Activated T-cell treated with anti-CD3 and anti-CD28 coated beads for 48 hours (primary cell): ENCODE measurements at regions not wholly inside any gene's neighbourhood (a gene's known extent, or its start where the extent isn't known, plus 50 kb on each side); places are given as distances from the start of the nearest gene placed in this dataset.

Experiments
- DNase-seq: peaks from one replicate; pipeline ENCODE4 v3.0.0-alpha.2; 2020; ENCODE audit warnings: low read depth

DNA sequence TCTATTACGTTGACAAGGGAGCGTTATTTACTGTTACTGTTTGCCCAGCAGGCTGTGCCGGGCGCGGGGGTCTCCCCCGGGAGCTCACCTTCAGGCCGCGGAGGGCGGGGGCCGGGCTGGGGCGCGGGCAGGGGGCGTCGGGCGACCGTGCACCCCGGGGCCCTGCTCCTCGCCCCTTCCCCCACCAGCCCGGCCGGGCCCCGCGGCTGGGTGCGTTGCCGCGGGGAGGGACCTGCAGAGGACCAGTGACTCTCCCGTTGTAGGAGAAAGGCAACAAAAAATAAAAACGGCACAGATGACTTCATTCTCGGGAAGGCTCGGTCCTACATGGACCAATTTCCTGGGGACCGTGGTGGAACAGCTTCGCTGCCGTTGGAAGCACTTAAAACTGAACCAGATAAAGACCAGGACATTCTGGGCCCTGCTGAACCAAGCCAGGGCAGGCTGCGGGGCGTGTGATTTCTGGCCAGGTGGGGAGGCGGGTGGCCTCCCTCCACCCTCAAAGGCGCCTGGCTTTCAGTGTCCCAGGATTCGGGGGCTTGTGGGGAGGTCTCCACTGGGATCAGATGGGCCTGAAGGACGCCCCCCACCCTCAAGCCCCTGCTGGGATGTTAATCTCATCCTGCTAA, 57.4 kb downstream of the IGLL1 start:
- DNase-seq: no peak

DNA sequence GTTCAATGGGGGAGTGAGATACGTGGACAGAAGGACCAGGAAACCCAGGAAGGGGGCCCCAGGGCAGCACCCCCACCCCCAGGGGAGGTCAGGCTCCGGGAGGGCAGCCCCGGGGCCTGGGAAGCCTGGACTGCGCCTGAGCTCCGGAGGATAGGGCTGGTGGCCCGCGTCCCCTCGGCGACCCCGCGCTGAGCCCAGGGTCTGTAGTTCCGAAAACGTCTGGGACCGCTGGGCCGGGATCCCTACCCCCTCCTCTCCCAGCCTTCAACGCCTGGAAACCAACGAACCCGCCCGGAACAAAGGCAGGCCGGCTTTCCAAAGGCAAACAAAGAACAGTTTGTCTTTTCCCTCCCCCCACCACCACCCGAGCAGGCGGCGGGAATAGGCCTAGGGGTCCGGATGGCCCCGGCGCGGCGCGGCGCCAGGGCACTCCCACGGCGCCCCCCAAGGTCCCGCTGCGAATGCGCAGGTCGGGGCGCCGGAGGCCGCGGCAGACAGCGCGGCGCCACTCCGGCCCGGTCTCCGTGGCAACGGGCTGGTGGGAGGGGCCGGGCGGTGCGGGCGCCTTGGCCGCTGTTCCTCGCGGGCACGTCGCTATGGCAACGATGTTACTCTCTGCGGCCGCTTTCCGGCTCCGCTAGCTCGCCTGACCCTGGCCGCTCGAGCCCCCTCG, 58.5 kb downstream of the IGLL1 start:
- peak; percentile 74 for DNase-seq

DNA sequence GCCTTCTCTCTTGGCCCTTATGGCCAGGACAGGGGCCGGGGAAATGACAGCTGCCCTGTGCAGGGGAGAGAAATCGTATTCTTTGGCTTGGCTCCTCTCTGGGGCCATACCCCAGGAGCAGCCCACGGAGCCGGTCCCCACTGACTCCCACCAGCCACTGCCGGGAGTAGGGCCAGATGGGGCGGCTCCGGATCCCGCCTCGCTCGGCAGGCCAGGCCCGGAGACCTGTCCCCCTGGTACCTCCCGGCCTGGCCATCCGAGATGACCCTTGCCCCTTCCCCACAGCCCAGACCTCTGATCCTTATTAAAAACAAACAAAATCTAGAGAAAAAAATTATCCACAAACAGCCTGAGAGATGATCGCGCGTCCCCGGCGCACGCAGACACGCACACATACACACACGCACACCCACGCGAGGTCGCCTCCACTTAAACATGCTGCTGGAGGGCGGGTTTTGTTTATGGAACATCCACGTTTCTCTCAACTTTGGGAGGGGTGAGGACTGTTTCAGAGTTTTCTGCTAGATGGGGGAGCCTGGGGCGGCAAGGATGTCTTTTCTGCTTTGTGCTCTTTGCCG, 59.1 kb downstream of the IGLL1 start:
- DNase-seq: no peak

DNA sequence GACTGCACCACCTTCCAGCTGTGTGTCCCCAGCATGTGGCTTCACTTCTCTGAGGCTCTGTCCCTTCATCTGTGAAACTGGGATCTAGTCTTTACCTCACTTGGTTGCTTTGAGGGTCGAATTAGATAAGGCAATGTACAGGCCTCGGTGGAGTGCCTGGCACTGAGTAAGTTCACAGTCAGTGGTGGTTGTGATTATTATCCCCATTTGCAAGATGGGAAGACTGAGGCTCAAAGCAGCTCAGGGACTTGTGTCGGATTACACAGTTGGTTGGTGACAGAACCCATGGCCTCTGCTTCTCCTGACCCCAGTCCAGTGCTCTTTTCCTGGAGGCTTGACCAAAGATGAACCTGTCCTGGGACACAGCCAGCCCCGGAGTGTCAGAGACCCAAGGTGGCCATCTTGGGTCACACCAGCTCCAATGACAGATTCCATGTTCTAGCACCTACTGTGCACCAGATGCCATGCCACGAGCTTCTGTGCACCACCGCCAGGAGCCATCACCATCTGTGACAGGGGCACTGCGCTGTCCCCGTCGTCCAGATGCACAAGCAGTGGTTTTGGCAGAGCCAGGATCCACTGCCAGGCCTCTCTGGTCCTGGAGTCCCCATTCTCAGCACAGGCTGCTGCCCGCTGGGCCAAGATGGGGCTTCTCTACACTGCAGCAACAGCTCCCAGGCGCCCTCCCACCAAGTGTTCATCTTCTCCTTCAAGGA, 60.5 kb downstream of the IGLL1 start:
- no peak for DNase-seq

DNA sequence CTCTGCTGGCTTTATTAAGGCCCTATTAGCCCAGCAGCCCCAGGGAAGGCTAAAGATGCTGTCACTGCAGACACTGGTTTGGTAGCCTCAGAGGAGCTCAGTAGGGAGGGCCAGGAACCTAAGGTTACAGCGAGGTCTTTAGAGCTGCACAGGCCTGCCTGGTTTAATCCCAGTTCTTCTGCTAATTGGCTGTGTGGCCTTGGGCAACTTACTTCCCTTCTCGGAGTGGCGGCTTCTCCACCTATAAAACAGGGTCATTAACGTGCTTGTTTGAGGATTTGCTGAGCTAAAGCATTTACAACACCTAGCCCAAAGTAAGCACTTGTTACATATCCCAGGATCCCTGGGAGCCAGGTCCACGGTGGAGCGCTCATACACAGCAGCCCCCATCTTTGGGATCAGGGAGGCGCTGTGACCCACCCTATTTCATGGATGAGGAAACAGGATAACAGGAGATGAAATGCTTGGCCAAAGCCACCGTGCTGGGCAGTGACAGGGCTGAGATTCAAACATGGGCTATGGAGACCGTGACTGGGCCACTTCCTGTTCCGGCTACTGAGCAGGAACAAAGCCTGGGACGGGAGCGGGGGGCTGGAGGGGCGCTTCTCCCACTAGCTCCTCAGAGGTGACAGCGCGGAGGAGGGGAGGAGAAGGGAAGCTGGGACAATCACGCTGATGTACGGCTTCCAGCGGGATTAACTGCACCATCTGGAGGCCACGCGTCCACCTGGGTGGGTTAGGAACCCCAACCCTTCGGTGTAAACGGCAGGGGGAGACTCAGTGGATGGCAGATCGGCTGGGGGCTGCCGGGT, 61.5 kb downstream of the IGLL1 start:
- no peak for DNase-seq

DNA sequence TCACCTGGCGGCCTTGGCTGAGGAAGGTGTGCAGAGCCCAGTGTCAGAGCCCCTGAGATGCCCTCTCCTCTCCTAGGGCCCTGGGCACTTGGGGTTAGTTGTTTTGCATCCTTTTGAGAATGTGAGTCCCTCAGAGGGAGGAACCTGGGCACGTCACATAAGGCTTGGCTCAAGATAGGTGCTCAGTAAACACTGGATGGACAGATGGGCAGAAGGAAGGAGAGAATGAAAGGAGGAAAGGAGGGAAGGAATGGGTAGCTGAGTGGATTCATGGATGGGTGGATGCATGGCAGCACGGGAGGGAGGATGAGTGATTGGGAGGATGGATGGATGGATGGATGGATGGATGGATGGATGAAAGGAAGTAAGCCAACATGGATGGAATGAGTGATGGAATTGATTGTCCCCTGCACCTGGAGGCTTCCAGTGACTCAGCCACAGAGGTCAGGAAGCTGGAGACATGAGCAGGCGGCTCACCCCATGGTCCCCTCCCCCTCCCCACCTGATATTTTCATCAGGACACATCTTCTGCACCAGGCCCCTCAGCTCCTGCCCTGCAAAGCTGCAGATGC, 62.2 kb downstream of the IGLL1 start:
- no peak for DNase-seq

DNA sequence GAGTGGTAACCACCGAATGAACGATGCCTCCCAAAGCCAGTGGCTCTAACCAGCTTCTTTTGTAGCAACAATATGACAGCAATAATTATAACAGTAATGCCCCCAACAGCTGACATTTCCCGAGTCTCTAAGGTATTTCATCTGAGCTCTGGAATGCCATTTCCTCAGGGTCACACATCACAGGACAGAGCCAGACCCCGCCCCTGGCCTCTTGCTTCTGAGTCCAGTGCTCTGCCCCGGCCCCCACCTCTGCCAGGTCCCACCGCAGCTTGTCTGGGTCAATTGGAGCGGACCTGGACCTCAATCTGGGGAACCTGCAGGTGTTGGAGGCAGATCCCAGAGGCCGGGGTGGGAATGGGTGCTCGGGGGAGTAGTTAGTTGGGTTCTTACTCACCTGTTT, 63.8 kb downstream of the IGLL1 start:
- no peak for DNase-seq

DNA sequence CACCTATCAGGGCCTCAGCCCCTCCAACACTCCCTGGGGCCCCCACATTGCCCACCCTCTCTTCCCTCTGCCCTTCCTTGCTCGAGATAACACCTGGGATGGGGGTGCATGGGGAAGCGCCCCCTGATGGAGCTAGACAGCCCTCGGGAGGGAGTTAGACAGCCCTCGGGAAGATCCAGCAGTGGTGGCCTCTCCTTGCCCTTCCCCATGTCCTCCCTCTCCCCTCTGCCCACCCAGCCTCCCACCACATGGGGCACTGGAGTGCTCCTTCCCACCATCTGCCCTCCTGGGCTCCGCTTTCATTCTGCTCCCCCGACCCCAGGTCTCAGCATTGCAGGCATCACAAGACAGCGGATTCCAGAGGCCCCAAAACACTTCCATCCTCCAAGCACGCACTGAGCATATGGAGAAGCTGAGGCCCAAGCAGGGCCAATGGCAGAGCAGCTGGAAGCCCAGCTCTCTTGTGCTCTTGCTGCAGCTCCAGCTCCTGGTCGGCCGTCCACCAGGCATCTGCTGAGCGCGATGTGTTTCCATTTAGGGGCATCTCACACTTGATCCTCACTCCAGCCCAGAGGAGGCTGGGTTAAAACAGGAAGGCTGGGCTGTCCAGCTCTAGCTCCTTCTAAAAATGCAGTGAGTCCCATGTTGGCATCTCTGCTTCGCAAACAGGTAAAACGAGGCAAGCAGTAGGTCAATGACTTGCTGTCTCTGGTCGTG, 65.6 kb downstream of the IGLL1 start:
- DNase-seq: no peak

DNA sequence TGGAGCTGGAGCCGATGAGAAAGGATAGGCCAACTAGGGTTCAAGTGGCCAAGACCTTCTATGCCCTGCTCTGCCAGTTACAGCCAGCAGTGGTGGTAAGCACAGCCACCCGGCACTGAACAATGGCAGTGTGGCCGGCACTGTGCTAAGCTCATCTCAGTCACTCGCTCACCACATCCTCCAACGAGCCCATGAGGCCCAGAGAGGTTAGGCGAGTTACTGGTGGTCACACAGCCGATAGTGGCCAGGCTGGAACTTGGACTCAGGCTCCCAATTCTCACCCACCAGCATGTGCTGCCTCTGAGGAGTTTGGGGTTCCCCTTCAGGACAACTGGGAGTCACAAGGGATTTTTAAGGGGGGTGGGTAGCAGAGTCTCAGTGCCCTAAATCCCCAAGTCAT, 66.4 kb downstream of the IGLL1 start:
- no peak for DNase-seq

DNA sequence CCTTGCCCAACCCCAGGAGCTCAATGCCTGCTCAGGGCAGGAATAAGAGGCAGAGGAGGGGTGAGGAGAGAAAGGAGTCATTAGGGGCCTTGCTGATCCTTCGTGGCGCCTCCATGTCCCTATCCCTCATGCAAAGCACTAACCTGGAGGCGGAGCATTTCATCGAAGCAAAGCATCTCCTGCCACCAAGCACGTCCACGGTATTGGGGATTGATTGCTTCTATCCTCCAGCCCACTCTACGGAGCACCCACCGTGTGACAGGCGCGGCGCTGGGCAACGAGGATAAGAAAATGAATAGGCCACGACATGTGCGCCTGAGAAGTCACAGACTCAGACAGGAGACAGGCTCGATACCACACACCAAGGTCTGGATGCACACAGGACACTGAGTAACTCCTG, 67.0 kb downstream of the IGLL1 start:
- DNase-seq: no peak

DNA sequence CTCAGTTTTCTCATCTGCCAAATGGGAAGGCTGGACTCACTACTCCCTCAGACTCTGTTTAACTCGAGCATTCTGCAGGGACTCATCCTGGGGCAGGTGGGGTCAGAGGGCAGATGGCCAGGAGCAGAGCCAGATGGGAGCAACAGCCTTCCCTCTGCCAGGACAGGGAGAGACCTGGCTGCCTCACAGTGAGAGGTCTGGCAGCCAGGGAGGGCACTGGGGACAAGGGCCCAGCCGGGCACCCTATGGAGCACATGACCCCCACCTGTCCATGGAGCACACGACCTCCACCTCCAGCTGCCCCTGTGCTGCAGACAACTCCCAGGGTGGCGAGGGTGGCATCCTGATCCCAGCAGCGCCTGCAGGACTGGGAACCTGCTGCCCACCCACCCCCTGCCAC, 67.4 kb downstream of the IGLL1 start:
- DNase-seq: no peak

DNA sequence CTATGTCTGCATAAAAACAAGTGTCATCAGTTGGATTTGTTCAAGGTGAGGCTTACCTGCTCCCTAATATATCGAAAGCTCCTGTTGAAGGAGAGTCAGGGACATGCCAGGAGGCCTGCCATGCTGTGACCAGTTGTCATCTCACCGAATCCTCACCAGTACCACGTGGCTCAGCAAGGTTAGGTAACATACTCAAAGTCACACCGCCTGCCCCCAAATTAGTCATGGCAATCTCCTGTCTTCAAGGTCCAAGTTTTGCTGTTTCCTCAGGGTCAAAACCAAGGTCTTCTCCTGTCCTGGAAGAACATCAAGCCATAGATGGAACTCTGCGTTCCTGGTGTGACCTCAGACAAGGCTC, 67.8 kb downstream of the IGLL1 start:
- DNase-seq: no peak

DNA sequence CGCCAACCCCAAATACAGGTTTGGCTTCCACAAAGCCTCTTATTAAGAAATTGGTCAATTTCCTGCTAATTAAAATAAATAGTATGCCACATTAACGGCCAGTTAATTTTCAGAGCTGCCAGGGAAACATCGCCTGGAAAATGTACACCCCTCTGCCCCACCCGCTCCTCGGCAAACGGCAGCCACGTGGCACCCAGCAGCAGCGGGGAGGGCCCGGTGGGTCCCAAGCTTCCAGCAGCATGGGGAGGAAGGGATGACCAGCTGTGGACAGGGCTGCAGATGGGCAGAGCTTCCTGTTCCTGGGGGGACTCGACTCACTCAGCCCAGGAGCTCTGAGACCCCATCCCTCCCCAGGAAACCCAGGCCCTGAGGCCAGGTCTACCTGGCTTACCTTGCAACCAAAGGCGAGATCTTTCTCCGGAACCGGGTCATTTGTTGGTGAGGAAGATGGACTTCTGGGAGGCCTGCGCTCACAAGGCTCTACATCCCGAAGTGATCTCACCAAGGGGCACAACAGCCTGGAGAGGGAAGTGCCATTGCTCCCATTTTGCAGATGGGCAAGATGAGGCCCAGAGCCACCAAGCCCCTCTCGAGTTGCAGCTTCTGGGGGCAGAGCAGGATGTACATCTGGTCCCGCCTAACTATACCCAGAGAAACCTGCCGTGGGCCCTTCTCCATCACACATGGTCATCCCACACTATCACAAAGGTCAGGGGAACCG, 68.3 kb downstream of the IGLL1 start:
- DNase-seq: no peak

DNA sequence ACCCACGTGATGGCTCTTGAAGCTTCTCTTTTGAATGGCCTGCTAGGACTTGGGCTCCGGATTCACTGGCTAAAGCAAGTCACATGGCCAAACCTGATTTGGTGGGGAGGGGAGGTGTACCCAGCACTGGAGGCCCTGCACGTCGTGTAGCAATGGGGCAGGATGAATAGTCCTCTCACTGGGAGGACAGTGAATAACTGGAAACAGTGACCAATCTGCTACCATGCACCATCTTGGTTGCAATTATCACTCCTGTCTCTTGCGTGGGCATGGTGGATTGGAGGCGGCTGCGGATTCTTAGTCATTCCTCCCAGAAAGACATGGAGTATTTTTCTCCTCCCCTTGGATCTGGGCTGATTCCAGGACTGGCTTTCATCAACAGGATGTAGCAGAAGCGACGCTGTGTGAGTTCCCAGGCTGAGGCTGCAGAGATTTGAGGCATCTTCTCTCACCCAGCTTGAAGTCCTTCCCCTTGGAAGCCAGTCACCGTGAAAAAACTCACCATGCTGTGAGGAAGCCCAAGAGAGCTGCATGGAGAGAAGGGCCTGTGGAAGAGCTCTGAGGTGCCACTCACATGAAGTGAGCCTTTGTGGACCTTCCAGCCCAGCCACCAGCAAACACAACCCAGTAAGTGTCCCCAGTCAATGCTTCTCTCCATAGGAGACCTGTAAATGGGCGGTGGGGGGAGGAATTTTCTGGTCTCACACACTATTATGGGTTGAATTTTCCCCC, 70.4 kb downstream of the IGLL1 start:
- DNase-seq: no peak

DNA sequence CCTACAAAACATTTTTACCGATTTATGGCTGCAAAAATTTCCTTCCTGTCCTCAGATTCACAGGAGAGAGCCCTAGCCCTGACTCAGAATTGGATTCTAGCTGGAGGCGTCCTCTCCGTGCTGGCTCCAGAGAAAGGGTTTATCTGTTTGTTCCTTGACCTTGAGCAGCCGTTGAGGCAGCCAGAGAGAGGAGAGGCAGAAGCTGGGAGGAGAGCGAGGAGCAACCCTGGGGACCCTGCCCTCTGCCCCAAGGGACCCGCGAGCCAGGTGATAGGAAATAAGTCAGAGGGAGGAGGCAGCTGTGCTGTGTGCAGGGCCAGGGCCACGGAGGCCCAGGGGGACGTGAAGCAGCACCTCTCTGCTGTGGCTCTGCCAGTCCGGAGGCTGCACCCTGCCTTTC, 75.6 kb downstream of the IGLL1 start:
- no peak for DNase-seq

DNA sequence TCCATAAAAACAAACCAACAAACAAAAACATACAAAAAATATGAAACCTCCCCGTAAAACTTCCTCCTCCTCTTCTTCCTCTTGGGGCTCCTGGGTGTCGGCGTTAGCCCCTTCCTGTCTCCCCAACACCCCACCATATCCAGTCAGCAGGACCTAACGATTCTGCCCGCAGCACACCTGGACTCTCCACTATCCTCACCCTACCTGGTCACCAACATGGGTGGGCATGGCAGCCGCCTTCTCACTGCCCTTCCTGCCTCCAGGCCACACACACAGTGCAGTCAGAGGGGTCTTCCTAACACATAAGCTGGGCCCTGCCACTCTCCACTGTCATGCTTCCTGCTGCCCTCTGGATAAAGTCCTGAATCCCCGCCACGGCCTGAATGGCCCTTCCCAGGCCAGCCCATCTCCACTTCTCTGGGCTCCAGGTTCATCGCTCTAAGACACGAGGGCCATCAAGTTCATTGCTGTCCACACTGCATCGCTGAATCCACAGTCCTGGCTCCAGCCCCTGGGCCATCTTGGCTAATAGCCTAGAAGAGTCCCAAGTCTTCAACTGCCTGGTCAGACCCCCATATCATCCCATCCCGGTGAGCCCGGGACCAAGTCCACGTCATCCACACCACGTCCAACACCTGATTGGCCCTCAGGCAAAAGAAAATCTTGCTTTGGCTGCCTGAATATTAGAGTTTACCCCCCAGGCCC, 76.2 kb downstream of the IGLL1 start:
- no peak for DNase-seq

DNA sequence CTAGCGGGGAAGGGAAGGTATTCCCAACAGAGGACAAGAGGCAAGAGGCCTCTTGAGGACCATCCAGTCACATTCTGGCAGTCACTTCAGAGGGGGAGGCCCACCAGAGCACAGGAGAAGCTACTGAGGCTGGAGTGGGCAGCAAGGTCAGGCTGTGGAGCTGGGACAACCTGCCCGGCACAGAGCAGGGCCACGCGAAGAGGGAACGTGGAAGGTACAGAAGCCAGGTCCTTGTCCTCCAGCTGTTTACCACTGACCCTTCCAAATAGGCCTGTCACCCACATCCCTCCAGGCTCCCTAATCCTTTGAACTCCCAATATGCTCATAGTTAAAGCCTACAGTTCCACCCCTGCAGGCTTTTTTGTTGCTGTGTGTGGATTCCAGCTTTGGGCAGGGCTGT, 76.9 kb downstream of the IGLL1 start:
- DNase-seq: no peak

DNA sequence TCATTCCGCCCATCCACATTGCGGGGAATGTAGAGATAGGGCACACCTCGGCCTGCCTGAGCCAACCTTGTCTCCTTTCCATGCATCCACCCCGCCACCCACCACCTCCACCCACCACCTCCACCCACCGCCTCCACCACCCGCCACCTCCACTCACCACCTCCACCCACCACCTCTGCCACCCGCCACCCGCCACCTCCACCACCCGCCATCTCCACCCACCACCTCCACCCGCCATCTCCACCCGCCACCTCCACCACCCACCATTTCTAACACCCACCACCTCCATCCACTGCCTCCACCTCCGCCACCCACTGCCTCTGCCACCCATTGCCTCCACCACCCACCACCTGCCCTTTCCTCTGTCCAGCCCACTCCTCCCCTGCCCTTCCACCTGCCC, 78.4 kb downstream of the IGLL1 start:
- DNase-seq: no peak

DNA sequence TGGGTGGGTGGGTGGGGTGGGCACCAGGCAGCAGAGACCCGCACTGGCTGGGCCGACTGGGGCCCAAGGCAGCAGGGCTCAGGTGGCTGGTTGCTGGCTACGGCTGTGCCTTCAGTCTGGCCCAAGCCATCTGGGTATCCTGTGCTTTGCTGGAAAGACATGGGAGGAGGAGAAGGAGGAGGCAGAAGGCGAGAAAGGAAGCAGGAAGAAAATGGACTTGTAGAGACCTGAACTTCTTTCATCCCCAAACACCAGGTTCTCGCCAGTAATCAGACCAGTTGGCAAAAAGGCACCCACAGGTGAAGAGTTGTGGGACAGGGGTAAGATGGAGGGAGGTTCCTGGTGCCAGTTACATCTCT, 78.8 kb downstream of the IGLL1 start:
- no peak for DNase-seq
